ENCODE measurements at regions not wholly inside any gene's neighbourhood (a gene's known extent, or its start where the extent isn't known, plus 50 kb on each side); places are given as distances from the start of the nearest gene placed in this dataset.

DNA sequence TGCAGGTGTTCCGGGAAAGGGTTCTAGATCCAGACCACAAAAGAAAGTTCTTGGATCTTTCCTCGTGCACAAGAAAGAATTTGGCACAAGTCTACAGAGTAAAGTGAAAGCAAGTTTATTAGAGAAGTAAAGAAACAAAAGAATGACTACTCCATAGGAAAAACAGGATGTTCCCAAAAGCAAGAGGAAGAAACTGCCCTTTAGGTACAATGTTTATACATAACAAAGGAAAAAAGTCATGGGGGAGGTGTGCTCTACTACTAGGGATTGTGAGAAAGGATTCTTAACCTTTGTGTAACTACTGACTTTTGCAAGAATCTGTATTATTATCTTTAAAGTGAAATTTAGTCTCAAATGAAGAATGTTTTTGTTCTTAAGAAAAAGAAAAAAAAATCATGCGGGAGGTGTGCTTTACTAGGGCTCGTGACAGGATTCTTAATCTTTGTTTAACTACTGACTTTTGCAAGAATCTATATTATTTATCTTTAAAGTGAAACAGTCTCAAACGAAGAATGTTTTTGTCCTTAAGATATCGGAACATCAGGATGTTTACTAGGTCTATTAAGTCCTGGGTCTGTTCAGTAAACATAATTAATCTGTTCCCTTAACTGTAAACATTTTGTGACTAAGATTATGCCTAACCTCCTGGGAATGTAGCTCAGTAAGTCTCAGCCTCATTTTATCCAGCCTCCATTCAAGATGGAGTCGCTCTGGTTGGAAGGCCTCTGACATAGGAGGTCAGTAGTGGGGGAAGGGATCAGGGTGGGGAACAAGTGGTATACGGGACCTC is 110.4 kb upstream of the BEND4 start:
- TF ChIP-seq FOXP2 (optimal IDR thresholded peaks at IDR 0.05; ENCODE audit: control extremely low read depth, extremely low read length, insufficient read depth) (no peak), EZH2 (IDR thresholded peaks at IDR 0.05) (no peak), POLR2AphosphoS5 (IDR thresholded peaks at IDR 0.05; ENCODE audit: borderline replicate concordance, low read depth, low read length) (no peak)
- no peaks in the 10 kb centered on the region for H3K36me3 ChIP-seq (ENCODE audit: insufficient read depth, low read length)
- no peaks in the 10 kb centered on the region for H3K9me3 ChIP-seq (ENCODE audit: low read depth, low read length)
- H3K4me3 ChIP-seq: no peak overlapping the region
- no peak overlapping the region for H3K27ac ChIP-seq
- no peak for DNase-seq (ENCODE audit: low read depth, low spot score)
- no peak overlapping the region for H3K9ac ChIP-seq (ENCODE audit: insufficient read length)

DNA sequence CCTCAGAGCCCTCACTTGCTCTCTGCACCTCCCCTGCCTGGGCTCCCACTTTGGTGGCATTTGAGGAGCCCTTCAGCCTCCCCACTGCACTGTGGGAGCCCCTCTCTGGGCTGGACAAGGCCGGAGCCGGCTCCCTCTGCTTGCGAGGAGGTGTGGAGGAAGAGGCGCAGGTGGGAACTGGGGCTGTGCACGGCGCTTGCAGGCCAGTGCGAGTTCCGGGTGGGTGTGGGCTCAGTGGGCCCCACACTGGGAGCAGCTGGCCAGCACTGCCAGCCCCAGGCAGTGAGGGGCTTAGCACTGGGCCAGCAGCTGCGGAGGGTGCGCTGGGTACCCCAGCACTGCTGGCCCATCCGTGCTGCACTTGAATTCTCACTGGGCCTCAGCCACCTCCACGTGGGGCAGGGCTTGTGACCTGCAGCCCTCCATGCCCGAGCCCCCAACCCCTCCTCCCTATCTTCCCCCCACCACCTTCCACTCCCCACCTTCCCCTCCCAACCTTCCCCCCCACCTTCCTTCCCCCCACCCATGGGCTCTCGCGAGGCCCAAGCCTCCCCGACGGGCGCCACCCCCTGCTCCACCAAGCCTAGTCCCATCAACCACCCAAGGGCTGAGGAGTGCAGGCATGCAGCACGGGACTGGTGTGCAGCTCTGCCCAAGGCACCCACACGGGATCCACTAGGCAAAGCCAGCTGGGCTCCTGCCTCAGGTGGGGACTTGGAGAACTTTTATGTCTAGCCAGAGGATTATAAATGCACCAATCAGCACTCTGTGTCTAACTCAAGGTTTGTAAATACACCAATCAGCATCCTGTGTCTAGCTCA is 113.5 kb upstream of the BEND4 start:
- H3K9ac ChIP-seq (ENCODE audit: insufficient read length): no peak overlapping the region
- H3K4me3 ChIP-seq: no peak overlapping the region
- no peaks in the 10 kb centered on the region for H3K9me3 ChIP-seq (ENCODE audit: low read depth, low read length)
- no peaks in the 10 kb centered on the region for H3K36me3 ChIP-seq (ENCODE audit: insufficient read depth, low read length)
- DNase-seq (ENCODE audit: low read depth, low spot score): no peak
- no peak overlapping the region for H3K27ac ChIP-seq
- TF ChIP-seq POLR2AphosphoS5 (IDR thresholded peaks at IDR 0.05; ENCODE audit: borderline replicate concordance, low read depth, low read length) (no peak), EZH2 (IDR thresholded peaks at IDR 0.05) (no peak), FOXP2 (optimal IDR thresholded peaks at IDR 0.05; ENCODE audit: control extremely low read depth, extremely low read length, insufficient read depth) (no peak)

DNA sequence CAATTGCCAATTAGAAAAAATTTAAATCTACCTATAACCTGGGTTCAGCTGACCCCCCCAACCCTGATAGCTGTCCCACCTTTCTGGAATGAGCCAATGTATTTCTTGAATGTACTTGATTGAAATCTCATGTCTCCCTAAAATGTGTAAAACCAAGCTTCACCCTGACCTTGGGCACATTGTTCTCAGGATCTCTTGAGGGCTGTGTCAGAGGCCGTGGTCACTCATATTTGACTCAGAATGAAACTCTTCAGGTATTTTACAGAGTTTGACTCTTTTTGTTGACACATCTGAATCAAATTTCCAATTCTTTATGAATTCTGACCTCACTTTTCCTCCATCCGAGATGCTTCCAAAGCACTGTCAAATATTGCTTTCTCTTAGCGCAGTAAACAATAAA is 115.3 kb upstream of the BEND4 start:
- H3K27ac ChIP-seq: no peak overlapping the region
- no peaks in the 10 kb centered on the region for H3K9me3 ChIP-seq (ENCODE audit: low read depth, low read length)
- no peak for TF ChIP-seq EZH2 (IDR thresholded peaks at IDR 0.05)
- no peak for TF ChIP-seq POLR2AphosphoS5 (IDR thresholded peaks at IDR 0.05; ENCODE audit: borderline replicate concordance, low read depth, low read length)
- no peak for TF ChIP-seq FOXP2 (optimal IDR thresholded peaks at IDR 0.05; ENCODE audit: control extremely low read depth, extremely low read length, insufficient read depth)
- H3K9ac ChIP-seq (ENCODE audit: insufficient read length): no peak overlapping the region
- DNase-seq (ENCODE audit: low read depth, low spot score): no peak
- no peaks in the 10 kb centered on the region for H3K36me3 ChIP-seq (ENCODE audit: insufficient read depth, low read length)
- no peak overlapping the region for H3K4me3 ChIP-seq

DNA sequence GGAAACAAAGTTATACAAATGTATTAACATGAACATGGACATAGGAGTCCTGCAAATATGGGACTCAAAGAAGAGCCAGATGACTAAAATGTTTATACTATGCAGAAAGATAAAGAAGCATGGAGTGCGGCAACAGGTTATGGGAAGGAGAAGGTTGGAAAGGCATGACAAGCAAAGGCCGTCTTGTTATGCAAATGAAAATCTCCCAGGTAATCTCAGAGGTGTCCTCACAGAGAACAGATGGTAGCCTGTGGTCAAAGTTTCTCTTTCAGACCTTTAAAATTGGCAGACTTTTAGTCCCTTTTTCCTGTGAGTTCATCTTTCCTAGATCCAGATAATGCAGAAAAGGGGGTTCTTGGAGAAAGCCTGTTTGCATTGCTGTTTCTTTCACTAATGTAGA is 116.4 kb upstream of the BEND4 start:
- Histone ChIP-seq H3K4me3 (no peak overlapping the region), H3K36me3 (ENCODE audit: insufficient read depth, low read length) (no peaks in the 10 kb centered on the region), H3K27ac (no peak overlapping the region), H3K9me3 (ENCODE audit: low read depth, low read length) (no peaks in the 10 kb centered on the region), H3K9ac (ENCODE audit: insufficient read length) (no peak overlapping the region)
- TF ChIP-seq FOXP2 (optimal IDR thresholded peaks at IDR 0.05; ENCODE audit: control extremely low read depth, extremely low read length, insufficient read depth) (no peak), EZH2 (IDR thresholded peaks at IDR 0.05) (no peak), POLR2AphosphoS5 (IDR thresholded peaks at IDR 0.05; ENCODE audit: borderline replicate concordance, low read depth, low read length) (no peak)
- no peak for DNase-seq (ENCODE audit: low read depth, low spot score)

DNA sequence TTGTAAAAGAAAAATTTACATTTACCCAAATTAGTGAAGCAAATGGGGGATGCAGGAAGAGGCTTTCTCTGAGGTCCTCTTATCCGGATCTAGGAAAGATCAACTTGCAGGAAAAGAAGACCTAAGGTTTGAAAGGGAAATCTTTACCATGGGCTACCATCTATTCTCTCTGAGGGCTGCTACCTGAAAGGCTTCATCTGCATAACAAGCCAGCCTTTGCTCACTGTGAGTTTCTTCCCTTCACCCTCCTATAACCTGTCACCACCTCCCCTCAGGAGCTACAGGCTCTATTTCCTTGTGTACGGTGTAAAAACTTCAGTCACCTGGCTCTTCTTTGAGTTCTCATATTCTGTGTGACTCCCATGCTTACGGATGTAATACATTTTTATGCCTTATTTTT is 118.6 kb upstream of the BEND4 start:
- no peak for DNase-seq (ENCODE audit: low read depth, low spot score)
- Histone ChIP-seq H3K4me3 (no peak overlapping the region), H3K36me3 (ENCODE audit: insufficient read depth, low read length) (no peaks in the 10 kb centered on the region), H3K9ac (ENCODE audit: insufficient read length) (no peak overlapping the region), H3K9me3 (ENCODE audit: low read depth, low read length) (no peaks in the 10 kb centered on the region), H3K27ac (no peak overlapping the region)
- TF ChIP-seq EZH2 (IDR thresholded peaks at IDR 0.05) (no peak), FOXP2 (optimal IDR thresholded peaks at IDR 0.05; ENCODE audit: control extremely low read depth, extremely low read length, insufficient read depth) (no peak), POLR2AphosphoS5 (IDR thresholded peaks at IDR 0.05; ENCODE audit: borderline replicate concordance, low read depth, low read length) (no peak)

DNA sequence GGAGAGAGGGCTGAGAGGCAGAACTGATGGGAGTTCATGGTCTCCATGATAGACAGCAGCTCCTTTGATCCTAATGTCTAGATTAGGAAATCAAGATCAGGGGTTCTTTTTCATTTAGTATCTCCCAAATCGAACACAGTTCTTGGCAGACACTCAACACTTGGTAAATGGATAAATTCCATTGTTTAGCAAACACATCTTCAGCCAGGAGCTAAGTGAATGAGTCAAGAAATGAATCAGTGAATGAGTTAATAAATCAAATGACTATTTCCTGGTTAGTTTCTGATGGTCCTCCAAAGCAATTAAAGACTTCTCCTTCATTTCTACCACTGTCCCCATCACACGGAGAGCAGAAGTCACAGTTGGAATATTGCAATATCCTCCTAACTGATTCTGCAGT is 120.0 kb upstream of the SHISA3 start:
- H3K9me3 ChIP-seq (ENCODE audit: low read depth, low read length): no peaks in the 10 kb centered on the region
- H3K36me3 ChIP-seq (ENCODE audit: insufficient read depth, low read length): no peaks in the 10 kb centered on the region
- H3K9ac ChIP-seq (ENCODE audit: insufficient read length): no peak overlapping the region
- H3K4me3 ChIP-seq: no peak overlapping the region
- H3K27ac ChIP-seq: no peak overlapping the region
- DNase-seq (ENCODE audit: low read depth, low spot score): no peak
- TF ChIP-seq POLR2AphosphoS5 (IDR thresholded peaks at IDR 0.05; ENCODE audit: borderline replicate concordance, low read depth, low read length): no peak
- no peak for TF ChIP-seq FOXP2 (optimal IDR thresholded peaks at IDR 0.05; ENCODE audit: control extremely low read depth, extremely low read length, insufficient read depth)
- no peak for TF ChIP-seq EZH2 (IDR thresholded peaks at IDR 0.05)

DNA sequence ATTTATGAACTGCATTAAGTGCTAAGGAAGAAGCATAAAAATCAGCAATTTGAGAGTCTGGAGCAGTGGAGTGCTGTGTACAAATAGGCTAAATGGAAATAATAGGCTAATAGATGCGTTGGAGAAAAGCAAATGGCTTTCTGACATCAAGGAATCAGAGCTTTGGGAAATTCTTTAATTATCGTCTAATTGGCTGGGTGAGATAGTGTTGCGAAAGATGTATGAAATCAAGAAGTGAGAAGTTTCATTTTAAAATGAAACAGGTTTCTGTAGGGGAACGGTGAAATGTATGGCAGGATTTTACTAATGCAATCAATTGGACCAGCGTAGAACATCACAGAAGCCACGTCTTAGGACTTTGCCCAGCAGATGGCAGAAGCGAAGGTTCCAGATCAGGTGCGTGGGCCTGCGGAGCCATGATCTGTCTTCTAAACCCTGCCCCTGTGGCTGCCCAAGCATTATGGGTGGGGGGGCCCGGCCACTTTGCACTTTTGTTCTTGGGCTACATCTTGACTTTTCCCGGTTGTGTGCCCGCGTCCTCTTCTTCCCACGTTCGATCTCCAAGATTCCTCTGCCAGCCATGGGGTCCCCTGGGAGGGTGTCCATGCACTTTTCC is 118.5 kb upstream of the SHISA3 start:
- no peak for DNase-seq (ENCODE audit: low read depth, low spot score)
- Histone ChIP-seq H3K9ac (ENCODE audit: insufficient read length) (no peak overlapping the region), H3K4me3 (no peak overlapping the region)

More for the DNA sequence above, 118.5 kb upstream of the SHISA3 start:
- H3K27ac ChIP-seq: no peak overlapping the region
- H3K36me3 ChIP-seq (ENCODE audit: insufficient read depth, low read length): no peaks in the 10 kb centered on the region
- no peak for TF ChIP-seq EZH2 (IDR thresholded peaks at IDR 0.05)
- TF ChIP-seq POLR2AphosphoS5 (IDR thresholded peaks at IDR 0.05; ENCODE audit: borderline replicate concordance, low read depth, low read length): no peak
- TF ChIP-seq FOXP2 (optimal IDR thresholded peaks at IDR 0.05; ENCODE audit: control extremely low read depth, extremely low read length, insufficient read depth): no peak
- H3K9me3 ChIP-seq (ENCODE audit: low read depth, low read length): no peaks in the 10 kb centered on the region

Measured in SK-N-MC (cell line).